ENCODE measurements at regions not wholly inside any gene's neighbourhood (a gene's known extent, or its start where the extent isn't known, plus 50 kb on each side); places are given as distances from the start of the nearest gene placed in this dataset.

DNA sequence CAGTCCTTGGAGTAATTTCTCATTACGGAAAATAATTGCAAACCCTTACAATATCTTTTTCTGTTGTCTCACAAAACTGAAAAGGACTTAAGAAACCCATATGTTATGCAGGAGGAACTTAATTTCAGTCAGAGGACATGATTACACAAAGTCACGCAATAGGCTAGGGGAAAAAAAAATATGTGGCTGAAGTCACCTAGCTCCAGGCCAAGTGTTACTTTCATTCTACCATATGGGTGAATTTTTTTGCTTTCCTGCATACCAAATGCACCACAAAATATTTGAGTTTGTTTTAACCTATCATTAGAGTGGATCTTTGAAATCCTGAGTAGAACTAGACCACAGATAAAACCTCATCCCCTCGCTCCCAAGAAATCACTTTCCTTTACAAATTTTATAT, 523.5 kb downstream of the CAAP1 start:
- TF ChIP-seq, protein P1, sequence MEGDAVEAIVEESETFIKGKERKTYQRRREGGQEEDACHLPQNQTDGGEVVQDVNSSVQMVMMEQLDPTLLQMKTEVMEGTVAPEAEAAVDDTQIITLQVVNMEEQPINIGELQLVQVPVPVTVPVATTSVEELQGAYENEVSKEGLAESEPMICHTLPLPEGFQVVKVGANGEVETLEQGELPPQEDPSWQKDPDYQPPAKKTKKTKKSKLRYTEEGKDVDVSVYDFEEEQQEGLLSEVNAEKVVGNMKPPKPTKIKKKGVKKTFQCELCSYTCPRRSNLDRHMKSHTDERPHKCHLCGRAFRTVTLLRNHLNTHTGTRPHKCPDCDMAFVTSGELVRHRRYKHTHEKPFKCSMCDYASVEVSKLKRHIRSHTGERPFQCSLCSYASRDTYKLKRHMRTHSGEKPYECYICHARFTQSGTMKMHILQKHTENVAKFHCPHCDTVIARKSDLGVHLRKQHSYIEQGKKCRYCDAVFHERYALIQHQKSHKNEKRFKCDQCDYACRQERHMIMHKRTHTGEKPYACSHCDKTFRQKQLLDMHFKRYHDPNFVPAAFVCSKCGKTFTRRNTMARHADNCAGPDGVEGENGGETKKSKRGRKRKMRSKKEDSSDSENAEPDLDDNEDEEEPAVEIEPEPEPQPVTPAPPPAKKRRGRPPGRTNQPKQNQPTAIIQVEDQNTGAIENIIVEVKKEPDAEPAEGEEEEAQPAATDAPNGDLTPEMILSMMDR (IDR thresholded peaks at IDR 0.05; ENCODE audit: insufficient read depth, low read depth, low read length, missing control alignments), result no peak
- DNase-seq (ENCODE audit: low read depth), result no peak
- H3K4me3 ChIP-seq (ENCODE audit: low read depth, low read length), result no peak overlapping the region

DNA sequence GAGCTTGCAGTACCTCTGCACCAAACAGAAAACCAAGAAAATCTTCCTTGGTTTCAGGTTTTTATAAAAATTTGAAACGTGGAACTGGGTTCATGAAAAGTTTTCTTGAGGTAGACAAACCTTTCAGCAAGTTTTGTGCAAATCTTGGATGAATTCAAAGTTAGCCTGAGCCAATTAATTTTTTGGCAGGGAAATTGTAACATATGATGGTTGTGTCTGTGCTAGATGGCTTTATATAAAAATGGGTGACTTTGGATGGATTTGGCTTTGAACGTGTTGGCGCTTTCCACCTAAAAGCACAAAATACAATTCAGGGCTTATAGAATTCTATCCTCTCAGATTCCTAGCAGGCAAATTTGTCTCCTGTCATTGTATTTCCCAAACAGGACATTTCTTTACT, 524.4 kb downstream of the CAAP1 start:
- DNase-seq (ENCODE audit: low read depth), result no peak
- TF ChIP-seq, protein P1 (IDR thresholded peaks at IDR 0.05; ENCODE audit: insufficient read depth, low read depth, low read length, missing control alignments), result no peak
- no peak overlapping the region for H3K4me3 ChIP-seq (ENCODE audit: low read depth, low read length)

DNA sequence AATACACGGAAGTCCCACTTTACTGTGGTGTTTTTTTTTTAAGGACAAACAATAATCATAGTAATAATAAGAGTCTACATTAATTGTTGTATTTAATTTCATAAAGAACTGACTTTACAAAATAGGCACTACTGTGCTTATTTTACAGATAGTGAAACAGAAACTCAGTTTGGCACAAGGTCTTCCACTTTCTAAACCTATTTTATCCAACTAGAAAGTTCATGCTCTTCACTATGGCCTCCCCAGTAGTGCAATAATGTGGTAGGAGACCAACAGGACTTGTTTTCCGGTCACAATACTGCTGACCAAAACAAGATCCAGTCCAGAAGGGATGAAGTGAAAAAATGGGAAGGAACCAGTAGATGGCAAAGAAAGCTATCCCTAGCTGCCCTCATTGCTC, 531.6 kb downstream of the CAAP1 start:
- no peak for DNase-seq (ENCODE audit: low read depth)
- TF ChIP-seq, protein P1 (IDR thresholded peaks at IDR 0.05; ENCODE audit: insufficient read depth, low read depth, low read length, missing control alignments), result no peak
- H3K4me3 ChIP-seq (ENCODE audit: low read depth, low read length), result no peak overlapping the region

DNA sequence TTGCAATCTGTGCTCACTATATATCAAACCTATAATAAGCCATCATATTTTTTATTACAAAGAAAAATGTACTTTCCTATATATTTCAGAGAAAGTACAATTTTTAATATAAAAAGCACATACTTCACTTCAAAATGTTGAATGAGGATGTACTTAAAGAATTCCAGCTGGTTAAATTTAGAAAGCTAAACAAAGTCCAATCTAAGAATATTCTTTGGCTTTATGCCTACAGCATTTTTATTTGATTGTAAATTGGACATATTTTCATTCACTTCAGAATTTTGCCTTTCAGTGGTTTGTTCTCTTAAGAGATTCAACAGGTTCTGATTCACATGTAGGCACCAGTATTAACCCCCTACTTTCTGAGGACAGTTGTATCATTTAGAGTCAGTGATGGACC, 533.8 kb downstream of the CAAP1 start:
- H3K4me3 ChIP-seq (ENCODE audit: low read depth, low read length), result no peak overlapping the region
- TF ChIP-seq, protein P1 (IDR thresholded peaks at IDR 0.05; ENCODE audit: insufficient read depth, low read depth, low read length, missing control alignments), result no peak
- DNase-seq (ENCODE audit: low read depth), result no peak

DNA sequence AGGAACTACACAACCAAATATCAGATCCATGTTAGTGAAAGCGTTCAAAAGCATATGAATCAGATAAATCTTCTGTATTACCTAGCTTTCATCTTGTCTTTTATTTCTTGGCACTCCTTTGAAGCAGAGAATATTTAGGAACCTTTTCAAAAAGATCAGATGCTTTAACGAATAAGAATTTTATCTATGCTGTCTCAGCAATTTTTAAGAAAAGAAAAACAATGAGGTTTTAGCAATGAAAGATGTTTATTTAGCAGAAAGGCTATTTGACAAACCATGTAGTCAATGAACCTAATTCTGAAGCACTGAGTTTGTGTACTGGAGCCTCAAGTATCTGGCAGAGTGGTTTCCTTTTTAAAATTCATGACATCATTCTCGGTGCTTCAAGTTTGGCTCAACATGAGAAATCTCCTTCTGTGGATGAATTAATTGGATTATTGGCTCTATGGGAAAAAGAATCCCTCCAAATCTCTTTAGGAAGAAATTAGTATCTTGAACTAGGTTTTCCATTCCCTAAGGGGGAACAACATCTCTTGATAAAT, 534.7 kb downstream of the CAAP1 start:
- DNase-seq (ENCODE audit: low read depth), result no peak
- TF ChIP-seq, protein P1 (IDR thresholded peaks at IDR 0.05; ENCODE audit: insufficient read depth, low read depth, low read length, missing control alignments), result no peak
- no peak overlapping the region for H3K4me3 ChIP-seq (ENCODE audit: low read depth, low read length)

DNA sequence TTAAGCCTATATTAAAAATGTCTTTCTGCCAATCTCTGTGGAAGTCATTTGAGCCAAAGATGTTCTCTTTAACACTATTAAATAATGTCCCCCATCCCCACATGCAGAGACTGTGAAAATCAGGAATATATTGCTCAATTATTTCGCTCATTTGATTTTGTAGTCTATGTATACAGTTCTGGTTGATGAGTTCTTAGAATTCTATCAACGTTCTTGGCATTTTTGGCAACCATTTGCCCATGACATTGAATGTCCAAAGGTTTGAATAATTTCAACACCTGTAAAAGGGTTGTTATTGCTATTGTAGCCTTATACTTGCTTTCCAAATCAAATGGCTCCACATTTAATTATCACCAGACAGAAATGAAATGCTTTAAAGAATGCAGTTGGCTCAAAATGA, 536.1 kb downstream of the CAAP1 start:
- H3K4me3 ChIP-seq (ENCODE audit: low read depth, low read length), result no peak overlapping the region
- DNase-seq (ENCODE audit: low read depth), result no peak
- TF ChIP-seq, protein P1 (IDR thresholded peaks at IDR 0.05; ENCODE audit: insufficient read depth, low read depth, low read length, missing control alignments), result no peak

DNA sequence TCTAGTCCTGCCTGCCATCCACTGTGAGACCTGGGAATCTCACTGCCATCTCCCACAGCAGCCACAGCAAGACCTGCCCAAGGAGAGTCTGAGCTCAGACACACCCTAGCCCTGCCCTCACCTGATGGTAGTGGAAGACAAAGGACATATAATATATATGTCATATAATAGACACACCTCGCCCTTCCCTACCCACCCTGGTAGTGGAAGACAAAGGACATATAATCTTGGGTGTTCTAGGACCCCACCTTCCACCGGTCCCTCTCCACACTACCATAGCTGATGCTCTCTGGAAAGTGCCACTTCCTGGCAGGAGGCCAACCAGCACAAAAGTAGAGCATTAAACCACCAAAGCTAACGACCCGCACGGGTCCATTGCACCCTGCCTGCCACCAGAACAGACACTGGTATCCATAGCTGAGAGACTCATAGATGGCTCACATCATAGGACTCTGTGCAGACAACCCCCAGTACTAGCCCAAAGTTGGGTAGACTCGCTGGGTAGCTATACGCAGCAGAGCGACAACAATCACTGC, 545.6 kb downstream of the CAAP1 start:
- no peak overlapping the region for H3K4me3 ChIP-seq (ENCODE audit: low read depth, low read length)
- DNase-seq (ENCODE audit: low read depth), result no peak
- TF ChIP-seq, protein P1 (IDR thresholded peaks at IDR 0.05; ENCODE audit: insufficient read depth, low read depth, low read length, missing control alignments), result no peak

All from GM12865 (cell line).